ENCODE measurements at regions not wholly inside any gene's neighbourhood (a gene's known extent, or its start where the extent isn't known, plus 50 kb on each side); places are given as distances from the start of the nearest gene placed in this dataset.

DNA sequence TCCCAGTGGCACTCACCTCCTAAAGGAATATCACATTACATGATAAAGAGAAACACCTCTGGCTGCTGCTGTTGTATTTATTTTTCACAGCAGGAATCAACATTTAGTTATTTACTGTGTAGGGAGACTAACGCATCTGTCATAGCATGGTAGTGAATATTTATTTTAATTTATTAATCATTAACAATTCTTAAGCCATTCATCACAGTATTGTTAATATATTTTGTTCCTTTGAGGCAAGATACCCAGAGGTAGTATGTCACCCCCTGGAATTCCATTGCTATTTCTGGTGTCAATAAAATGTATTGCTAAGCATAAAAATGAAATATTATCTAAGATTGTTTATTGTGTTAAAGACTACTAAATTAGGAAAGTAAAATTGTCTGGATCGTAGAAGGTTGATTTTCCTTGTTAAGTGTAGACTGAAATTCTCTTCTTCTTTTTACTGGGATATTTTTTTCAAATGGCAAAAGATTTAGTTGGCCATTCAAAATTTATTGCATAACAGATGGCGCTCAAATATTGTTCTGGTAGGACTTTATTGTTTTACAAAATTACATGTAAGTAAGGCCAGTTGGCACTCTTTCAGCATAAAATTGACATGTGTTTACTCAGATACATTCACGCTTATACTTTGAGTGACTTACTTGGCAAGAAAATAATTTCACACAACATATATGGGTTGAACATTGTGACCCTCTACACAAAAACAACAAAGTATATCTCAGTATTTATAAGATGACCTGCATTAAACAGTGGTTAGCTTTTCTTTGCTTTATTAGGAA, 1358.7 kb upstream of the SORCS1 start:
- Mint-ChIP-seq H3K9me3 (no peaks in the 10 kb centered on the region), H3K4me1 (no peaks in the 10 kb centered on the region), H3K27ac (ENCODE audit: unreplicated experiment) (no peak overlapping the region), H3K27me3 (ENCODE audit: low read depth) (no peaks in the 10 kb centered on the region), H3K4me3 (no peak overlapping the region), H3K36me3 (ENCODE audit: low read depth) (no peaks in the 10 kb centered on the region)
- TF ChIP-seq, protein P1, sequence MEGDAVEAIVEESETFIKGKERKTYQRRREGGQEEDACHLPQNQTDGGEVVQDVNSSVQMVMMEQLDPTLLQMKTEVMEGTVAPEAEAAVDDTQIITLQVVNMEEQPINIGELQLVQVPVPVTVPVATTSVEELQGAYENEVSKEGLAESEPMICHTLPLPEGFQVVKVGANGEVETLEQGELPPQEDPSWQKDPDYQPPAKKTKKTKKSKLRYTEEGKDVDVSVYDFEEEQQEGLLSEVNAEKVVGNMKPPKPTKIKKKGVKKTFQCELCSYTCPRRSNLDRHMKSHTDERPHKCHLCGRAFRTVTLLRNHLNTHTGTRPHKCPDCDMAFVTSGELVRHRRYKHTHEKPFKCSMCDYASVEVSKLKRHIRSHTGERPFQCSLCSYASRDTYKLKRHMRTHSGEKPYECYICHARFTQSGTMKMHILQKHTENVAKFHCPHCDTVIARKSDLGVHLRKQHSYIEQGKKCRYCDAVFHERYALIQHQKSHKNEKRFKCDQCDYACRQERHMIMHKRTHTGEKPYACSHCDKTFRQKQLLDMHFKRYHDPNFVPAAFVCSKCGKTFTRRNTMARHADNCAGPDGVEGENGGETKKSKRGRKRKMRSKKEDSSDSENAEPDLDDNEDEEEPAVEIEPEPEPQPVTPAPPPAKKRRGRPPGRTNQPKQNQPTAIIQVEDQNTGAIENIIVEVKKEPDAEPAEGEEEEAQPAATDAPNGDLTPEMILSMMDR (conservative IDR thresholded peaks at IDR 0.05), result no peak
- no peak for DNase-seq (ENCODE audit: low read depth, low spot score)

DNA sequence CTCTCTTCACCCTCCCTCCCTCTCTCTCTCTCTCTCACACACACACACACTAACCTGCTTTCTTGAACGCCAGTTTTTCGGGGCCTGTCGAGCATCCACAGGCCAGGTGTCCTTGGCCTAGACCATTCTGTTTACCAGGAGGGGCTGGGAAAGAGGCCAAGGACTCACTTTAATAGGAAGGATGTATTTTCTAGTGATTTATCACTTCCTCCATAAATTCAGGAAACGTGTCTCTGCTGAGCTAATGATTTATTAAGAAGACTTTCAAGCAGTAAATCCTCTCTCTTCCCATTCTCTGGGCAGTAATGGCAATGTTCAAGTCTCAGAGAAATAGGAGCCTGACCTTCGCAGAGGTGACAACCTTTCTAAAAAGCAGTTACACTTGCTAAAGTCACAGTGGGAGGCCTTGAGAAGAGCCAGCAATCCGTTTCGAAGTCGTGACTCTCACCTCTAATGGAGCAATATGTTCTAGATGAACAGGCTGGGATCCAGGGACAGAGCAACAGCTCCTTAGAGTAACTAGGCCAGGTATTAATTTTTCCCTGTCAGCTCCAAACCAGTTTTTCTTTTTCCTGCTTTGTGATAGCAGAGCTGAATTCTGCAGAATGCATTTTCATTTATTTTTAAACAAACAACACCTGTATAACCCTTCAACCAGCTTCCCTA, 1357.5 kb upstream of the SORCS1 start:
- H3K36me3 Mint-ChIP-seq (ENCODE audit: low read depth), result no peaks in the 10 kb centered on the region
- TF ChIP-seq, protein P1 (conservative IDR thresholded peaks at IDR 0.05), result no peak
- H3K27me3 Mint-ChIP-seq (ENCODE audit: low read depth), result no peaks in the 10 kb centered on the region
- H3K4me3 Mint-ChIP-seq, result no peak overlapping the region
- H3K4me1 Mint-ChIP-seq, result no peaks in the 10 kb centered on the region
- DNase-seq (ENCODE audit: low read depth, low spot score), result no peak
- peak overlapping the region; percentile 20 for H3K27ac Mint-ChIP-seq (ENCODE audit: unreplicated experiment)
- H3K9me3 Mint-ChIP-seq, result no peaks in the 10 kb centered on the region

GRCh38 chr10:108515821-108516220, 1351.3 kb upstream of the SORCS1 start:
- TF ChIP-seq, protein P1 (conservative IDR thresholded peaks at IDR 0.05), result no peak
- H3K27me3 Mint-ChIP-seq (ENCODE audit: low read depth), result peaks cover 3% of the 10 kb centered on the region
- H3K36me3 Mint-ChIP-seq (ENCODE audit: low read depth), result no peaks in the 10 kb centered on the region
- H3K4me3 Mint-ChIP-seq, result no peak overlapping the region
- DNase-seq (ENCODE audit: low read depth, low spot score), result no peak
- H3K9me3 Mint-ChIP-seq, result no peaks in the 10 kb centered on the region
- no peaks in the 10 kb centered on the region for H3K4me1 Mint-ChIP-seq
- H3K27ac Mint-ChIP-seq (ENCODE audit: unreplicated experiment), result no peak overlapping the region

DNA sequence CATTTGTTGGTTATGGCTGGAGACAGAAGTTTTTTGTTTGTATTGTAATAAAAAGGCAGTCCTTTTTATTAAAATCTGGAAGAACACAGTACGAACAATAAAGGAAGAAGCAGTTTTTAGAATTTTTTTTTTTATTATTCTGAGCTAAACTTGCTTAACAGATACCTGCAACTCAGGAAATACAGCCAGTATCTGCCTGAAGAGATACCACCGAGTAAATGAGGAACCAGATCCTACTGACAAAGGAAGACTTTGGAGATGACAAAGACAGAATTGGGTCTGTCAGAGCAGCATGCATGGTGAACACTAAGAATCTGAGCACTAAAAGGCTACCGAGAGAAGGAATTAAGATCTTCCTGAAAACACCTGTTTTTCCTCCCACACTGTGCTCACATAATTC, 1335.9 kb upstream of the SORCS1 start:
- H3K4me1 Mint-ChIP-seq, result no peaks in the 10 kb centered on the region
- H3K27ac Mint-ChIP-seq (ENCODE audit: unreplicated experiment), result no peak overlapping the region
- no peaks in the 10 kb centered on the region for H3K27me3 Mint-ChIP-seq (ENCODE audit: low read depth)
- no peak overlapping the region for H3K4me3 Mint-ChIP-seq
- TF ChIP-seq, protein P1 (conservative IDR thresholded peaks at IDR 0.05), result no peak
- no peaks in the 10 kb centered on the region for H3K9me3 Mint-ChIP-seq
- no peak for DNase-seq (ENCODE audit: low read depth, low spot score)
- no peaks in the 10 kb centered on the region for H3K36me3 Mint-ChIP-seq (ENCODE audit: low read depth)

GRCh38 chr10:108496106-108496505, 1331.6 kb upstream of the SORCS1 start:
- Mint-ChIP-seq H3K36me3 (ENCODE audit: low read depth) (no peaks in the 10 kb centered on the region), H3K4me1 (no peaks in the 10 kb centered on the region), H3K4me3 (no peak overlapping the region), H3K27me3 (ENCODE audit: low read depth) (no peaks in the 10 kb centered on the region), H3K27ac (ENCODE audit: unreplicated experiment) (no peak overlapping the region), H3K9me3 (no peaks in the 10 kb centered on the region)
- TF ChIP-seq, protein P1 (conservative IDR thresholded peaks at IDR 0.05), result no peak
- no peak for DNase-seq (ENCODE audit: low read depth, low spot score)

All from neural crest cell (in vitro differentiated cells).